B cell (primary cell): ENCODE measurements at regions not wholly inside any gene's neighbourhood (a gene's known extent, or its start where the extent isn't known, plus 50 kb on each side); places are given as distances from the start of the nearest gene placed in this dataset.

Experiments
- ATAC-seq: fragments of 200-7000 bp; cut with Tn5 transposase; one replicate; pipeline ENCODE4 v1.10.0; 2021; ENCODE audit warnings: low read depth, mild to moderate bottlenecking, moderate number of reproducible peaks, moderate library complexity
- CTCF ChIA-PET: fragments of 350-600 bp; sonication (Branson Sonifier 250); formaldehyde crosslinking; loops from one replicate; lab custom pipeline; 2021; ENCODE audit warnings: antibody characterized with exemption, inconsistent platforms; lab: Charles Lee
- POLR2A ChIA-PET: fragments of 350-600 bp; sonication (Branson Sonifier 250); formaldehyde crosslinking; loops from one replicate; lab custom pipeline; 2021; ENCODE audit warnings: antibody characterized with exemption; lab: Charles Lee
- DNase-seq: peaks from one replicate; pipeline ENCODE4 v3.0.0; 2013
- H2AFZ ChIP-seq: 2 replicates; pipeline ENCODE4 v1.6.1; 2012; ENCODE audit warnings: mild to moderate bottlenecking, low read depth, low read length; ENCODE audit not compliant: insufficient read depth, poor library complexity, severe bottlenecking
- H3K27ac ChIP-seq, 2 donors: 1 replicate in 1 of 2; 2 replicates in 1 of 2; pipeline ENCODE4 v1.5.1; 2012 to 2013; ENCODE audit warnings: low read length in 2 of 2, mild to moderate bottlenecking in 2 of 2, moderate library complexity in 1 of 2
- H3K27me3 ChIP-seq, 4 experiments: fragments of 200-600 bp in 1 of 4; sonication (generic) in 1 of 4; replicated peaks in 1 of 4; 1 replicate in 2 of 4; 2 replicates in 2 of 4; pipeline versions ENCODE4 v1.6.1 to v1.7.0; 2013 to 2016; ENCODE audit warnings: low read length in 3 of 4, mild to moderate bottlenecking in 2 of 4, mixed read lengths in 1 of 4, moderate library complexity in 1 of 4; ENCODE audit not compliant: insufficient read depth in 4 of 4, control insufficient read depth in 3 of 4; ENCODE audit errors: control extremely low read depth in 1 of 4
- H3K36me3 ChIP-seq, 2 experiments: replicated peaks in 1 of 2; 1 replicate in 1 of 2; 2 replicates in 1 of 2; pipeline versions ENCODE4 v1.6.1 to v1.7.1; 2013; ENCODE audit warnings: low read length in 1 of 2; ENCODE audit not compliant: insufficient read depth in 2 of 2, control insufficient read depth in 1 of 2; ENCODE audit errors: control extremely low read depth in 1 of 2, extremely low read depth in 1 of 2
- H3K4me1 ChIP-seq, 2 donors: fragments of 200-600 bp in 1 of 2; sonication (generic) in 1 of 2; 1 replicate in 1 of 2; 2 replicates in 1 of 2; pipeline versions ENCODE4 v1.5.1 to v1.6.1; 2013 to 2017; ENCODE audit warnings: low read length in 2 of 2; ENCODE audit not compliant: control insufficient read depth in 2 of 2, insufficient read depth in 2 of 2
- H3K4me2 ChIP-seq: replicated peaks from 2 replicates; pipeline ENCODE3; 2012; ENCODE audit warnings: mild to moderate bottlenecking, low read depth, low read length; ENCODE audit not compliant: poor library complexity, severe bottlenecking
- H3K4me3 ChIP-seq, 5 experiments: fragments of 200-600 bp in 1 of 5; sonication (generic) in 1 of 5; 1 replicate in 3 of 5; 2 replicates in 2 of 5; pipeline versions ENCODE4 v1.5.1 to v1.7.0; 2011 to 2016; ENCODE audit warnings: low read length in 4 of 5, mild to moderate bottlenecking in 4 of 5, low read depth in 2 of 5, control low read depth in 1 of 5, moderate library complexity in 1 of 5; ENCODE audit not compliant: insufficient read depth in 1 of 5; ENCODE audit errors: control extremely low read depth in 1 of 5, extremely low read depth in 1 of 5
- H3K79me2 ChIP-seq: fragments of 200-600 bp; sonication (generic); one replicate; pipeline ENCODE4 v1.6.0; 2016; ENCODE audit warnings: low read length; ENCODE audit not compliant: control insufficient read depth, insufficient read depth
- H3K9ac ChIP-seq: fragments of 200-600 bp; sonication (generic); 2 replicates; pipeline ENCODE4 v1.6.1; 2017; ENCODE audit warnings: mild to moderate bottlenecking, low read length, moderate library complexity
- H3K9me3 ChIP-seq, 3 donors: one replicate each; pipeline versions ENCODE4 v1.6.1 to v1.7.1; 2013; ENCODE audit warnings: low read length in 2 of 3; ENCODE audit not compliant: control insufficient read depth in 2 of 3, insufficient read depth in 1 of 3; ENCODE audit errors: control extremely low read depth in 1 of 3
- H4K20me1 ChIP-seq: 2 replicates; pipeline ENCODE4 v1.6.0; 2012; ENCODE audit warnings: mild to moderate bottlenecking, low read length; ENCODE audit not compliant: insufficient read depth, control insufficient read depth, poor library complexity, severe bottlenecking
- H3K27ac Mint-ChIP-seq: one replicate; pipeline ENCODE4 v1.8.0; 2021; ENCODE audit warnings: mixed read lengths
- H3K27me3 Mint-ChIP-seq: one replicate; pipeline ENCODE4 v1.8.0; 2021; ENCODE audit warnings: mixed read lengths
- H3K4me1 Mint-ChIP-seq: one replicate; pipeline ENCODE4 v1.8.0; 2021; ENCODE audit warnings: mixed read lengths
- H3K4me3 Mint-ChIP-seq: one replicate; pipeline ENCODE4 v1.8.0; 2021; ENCODE audit warnings: mixed read lengths
- H3K9me3 Mint-ChIP-seq: one replicate; pipeline ENCODE4 v1.8.0; 2022; ENCODE audit warnings: mixed read lengths; ENCODE audit not compliant: insufficient read depth
- EZH2 ChIP-seq: IDR thresholded peaks from 2 replicates; pipeline ENCODE4 v1.6.1; 2012; ENCODE audit warnings: borderline replicate concordance, low read depth, mild to moderate bottlenecking, moderate library complexity, low read length; ENCODE audit not compliant: insufficient read depth, poor library complexity, severe bottlenecking
- WGBS: methylation state at CpG from one replicate; pipeline ENCODE4 v1.1.5; 2013; ENCODE audit warnings: missing lambda C conversion rate; ENCODE audit not compliant: insufficient coverage; 5-methylcytosine and 5-hydroxymethylcytosine counted together
- intact Hi-C: fragments of 100-400 bp; cut with micrococcal nuclease; formaldehyde crosslinking; loops from one replicate; pipeline ENCODE4 v1.10.0; 2022
- TF ChIP-seq, protein P1 (sequence below): fragments of 200-600 bp; IDR thresholded peaks from one replicate; pipeline ENCODE4 v1.8.0; 2022; ENCODE audit warnings: antibody characterized with exemption, mild to moderate bottlenecking

- intact Hi-C loops = no loop called here
- TF ChIP-seq, protein P1, sequence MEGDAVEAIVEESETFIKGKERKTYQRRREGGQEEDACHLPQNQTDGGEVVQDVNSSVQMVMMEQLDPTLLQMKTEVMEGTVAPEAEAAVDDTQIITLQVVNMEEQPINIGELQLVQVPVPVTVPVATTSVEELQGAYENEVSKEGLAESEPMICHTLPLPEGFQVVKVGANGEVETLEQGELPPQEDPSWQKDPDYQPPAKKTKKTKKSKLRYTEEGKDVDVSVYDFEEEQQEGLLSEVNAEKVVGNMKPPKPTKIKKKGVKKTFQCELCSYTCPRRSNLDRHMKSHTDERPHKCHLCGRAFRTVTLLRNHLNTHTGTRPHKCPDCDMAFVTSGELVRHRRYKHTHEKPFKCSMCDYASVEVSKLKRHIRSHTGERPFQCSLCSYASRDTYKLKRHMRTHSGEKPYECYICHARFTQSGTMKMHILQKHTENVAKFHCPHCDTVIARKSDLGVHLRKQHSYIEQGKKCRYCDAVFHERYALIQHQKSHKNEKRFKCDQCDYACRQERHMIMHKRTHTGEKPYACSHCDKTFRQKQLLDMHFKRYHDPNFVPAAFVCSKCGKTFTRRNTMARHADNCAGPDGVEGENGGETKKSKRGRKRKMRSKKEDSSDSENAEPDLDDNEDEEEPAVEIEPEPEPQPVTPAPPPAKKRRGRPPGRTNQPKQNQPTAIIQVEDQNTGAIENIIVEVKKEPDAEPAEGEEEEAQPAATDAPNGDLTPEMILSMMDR = no peak
- TF ChIP-seq EZH2 = no peak
- no peak for ATAC-seq
- Histone ChIP-seq H3K27me3 (no peaks in the 10 kb centered on the region), H3K27ac (no peak overlapping the region), H3K4me2 (no peak overlapping the region), H3K36me3 (no peaks in the 10 kb centered on the region), H3K4me1 (no peaks in the 10 kb centered on the region), H3K4me3 (no peak overlapping the region), H3K79me2 (no peaks in the 10 kb centered on the region), H3K9ac (no peak overlapping the region), H2AFZ (no peak overlapping the region), H3K9me3 (no peaks in the 10 kb centered on the region), H4K20me1 (no peaks in the 10 kb centered on the region)
- Mint-ChIP-seq H3K9me3 (no peaks in the 10 kb centered on the region), H3K27me3 (no peaks in the 10 kb centered on the region), H3K27ac (no peak overlapping the region), H3K4me3 (no peak overlapping the region), H3K4me1 (no peaks in the 10 kb centered on the region)
- 100% methylated on average over 1 of the region's 1 CpG for WGBS
- ChIA-PET CTCF (no interaction called here), POLR2A (no interaction called here)
- no peak for DNase-seq
These were observed 257.0 kb upstream of the USP15 start for GRCh38 chr12:62003226-62003625.

GRCh38 chr12:62003701-62004100, 256.5 kb upstream of the USP15 start:
- H2AFZ ChIP-seq = no peak overlapping the region
- ChIA-PET CTCF (no interaction called here), POLR2A (no interaction called here)
- no peaks in the 10 kb centered on the region for H3K27me3 ChIP-seq
- H4K20me1 ChIP-seq = no peaks in the 10 kb centered on the region
- TF ChIP-seq, protein P1 = no peak
- TF ChIP-seq EZH2 = no peak
- Mint-ChIP-seq H3K27ac (no peak overlapping the region), H3K9me3 (no peaks in the 10 kb centered on the region), H3K4me1 (no peaks in the 10 kb centered on the region), H3K4me3 (no peak overlapping the region), H3K27me3 (no peaks in the 10 kb centered on the region)
- no peaks in the 10 kb centered on the region for H3K9me3 ChIP-seq
- no peak for ATAC-seq
- no peak overlapping the region for H3K27ac ChIP-seq
- WGBS = no CpG with 5 or more reads among the region's 2 CpGs
- no peaks in the 10 kb centered on the region for H3K4me1 ChIP-seq
- no peak overlapping the region for H3K4me3 ChIP-seq
- no peaks in the 10 kb centered on the region for H3K36me3 ChIP-seq
- no peak overlapping the region for H3K9ac ChIP-seq
- DNase-seq = no peak
- intact Hi-C loops = loop anchor here (2.0 kb wide), 1 partner anchor 189 kb away; a partner anchor contains a TSS
- no peak overlapping the region for H3K4me2 ChIP-seq
- no peaks in the 10 kb centered on the region for H3K79me2 ChIP-seq
